ENCODE measurements at regions not wholly inside any gene's neighbourhood (a gene's known extent, or its start where the extent isn't known, plus 50 kb on each side); places are given as distances from the start of the nearest gene placed in this dataset.
"Not testable (repeated sequence)": the region's sequence is repeated elsewhere in the genome, so short reads cannot be mapped to it uniquely, and the experiment has no call there.

DNA sequence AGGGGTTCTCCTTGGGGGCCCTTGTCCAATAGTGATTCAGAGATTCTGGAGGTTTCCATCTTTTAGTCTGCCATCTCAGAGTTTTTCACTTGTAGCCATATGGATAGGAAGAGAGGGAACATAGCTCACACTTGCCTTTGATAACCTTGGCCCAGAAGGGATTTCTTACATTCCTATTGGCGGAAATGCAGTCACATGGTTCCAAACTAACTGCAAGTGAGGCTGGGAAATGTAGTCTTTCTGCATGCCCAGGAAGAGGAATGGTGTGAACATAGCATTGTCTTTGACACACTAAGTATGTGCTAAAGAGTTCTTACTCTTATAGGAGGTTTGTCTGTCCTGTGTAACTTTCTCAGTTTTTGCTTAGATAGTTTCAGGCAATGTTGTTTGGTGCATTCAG, 161.8 kb upstream of the OSBPL11 start:
- not testable (repeated sequence) for H3K36me3 ChIP-seq (ENCODE audit: control insufficient read depth, insufficient read depth, low read length); H3K27me3 ChIP-seq (ENCODE audit: control insufficient read depth, insufficient read depth, low read length); H3K4me3 ChIP-seq (ENCODE audit: low read depth, low read length); FAIRE-seq
- DNase-seq (ENCODE audit: low read depth): peak; percentile 35

DNA sequence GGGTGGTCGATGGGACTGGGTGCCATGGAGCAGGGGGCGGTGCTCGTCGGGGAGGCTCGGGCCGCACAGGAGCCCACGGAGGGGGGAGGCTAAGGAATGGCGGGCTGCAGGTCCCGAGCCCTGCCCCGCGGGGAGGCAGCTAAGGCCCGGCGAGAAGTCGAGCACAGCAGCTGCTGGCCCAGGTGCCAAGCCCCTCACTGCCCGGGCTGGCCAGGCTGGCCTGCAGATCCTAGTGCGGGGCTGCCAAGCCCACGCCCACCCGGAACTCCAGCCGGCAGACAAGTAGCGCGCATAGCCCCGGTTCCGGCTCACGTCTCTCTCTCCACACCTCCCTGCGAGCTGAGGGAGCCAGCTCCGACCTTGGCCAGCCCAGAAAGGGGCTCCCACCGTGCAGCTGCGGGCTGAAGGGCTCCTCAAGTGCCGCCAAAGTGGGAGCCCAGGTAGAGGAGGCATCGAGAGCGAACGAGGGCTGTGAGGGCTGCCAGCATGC, 163.4 kb upstream of the OSBPL11 start:
- H3K4me3 ChIP-seq (ENCODE audit: low read depth, low read length); H3K27me3 ChIP-seq (ENCODE audit: control insufficient read depth, insufficient read depth, low read length); H3K36me3 ChIP-seq (ENCODE audit: control insufficient read depth, insufficient read depth, low read length); DNase-seq (ENCODE audit: low read depth); FAIRE-seq: not testable (repeated sequence)

DNA sequence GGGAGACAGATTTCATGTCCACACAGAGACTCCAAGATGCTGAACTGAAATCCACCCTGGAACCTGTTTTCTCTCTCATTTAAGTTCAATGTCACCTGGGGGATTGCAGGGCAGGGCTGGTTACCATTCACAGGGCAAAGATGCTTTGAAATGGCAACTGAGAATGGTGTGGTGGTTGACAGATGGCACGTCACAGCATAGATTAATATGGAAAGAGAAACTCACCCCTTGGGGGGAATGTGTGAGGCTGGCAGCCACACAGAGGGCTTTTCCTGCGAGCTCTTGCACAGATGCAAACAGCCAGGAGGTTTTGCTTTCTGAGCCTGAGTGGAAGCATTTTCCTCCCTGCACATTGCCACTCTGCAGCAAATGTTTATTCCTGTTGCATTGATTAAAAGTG, 167.3 kb upstream of the OSBPL11 start:
- not testable (repeated sequence) for H3K4me3 ChIP-seq (ENCODE audit: low read depth, low read length); DNase-seq (ENCODE audit: low read depth); FAIRE-seq; H3K27me3 ChIP-seq (ENCODE audit: control insufficient read depth, insufficient read depth, low read length); H3K36me3 ChIP-seq (ENCODE audit: control insufficient read depth, insufficient read depth, low read length)

DNA sequence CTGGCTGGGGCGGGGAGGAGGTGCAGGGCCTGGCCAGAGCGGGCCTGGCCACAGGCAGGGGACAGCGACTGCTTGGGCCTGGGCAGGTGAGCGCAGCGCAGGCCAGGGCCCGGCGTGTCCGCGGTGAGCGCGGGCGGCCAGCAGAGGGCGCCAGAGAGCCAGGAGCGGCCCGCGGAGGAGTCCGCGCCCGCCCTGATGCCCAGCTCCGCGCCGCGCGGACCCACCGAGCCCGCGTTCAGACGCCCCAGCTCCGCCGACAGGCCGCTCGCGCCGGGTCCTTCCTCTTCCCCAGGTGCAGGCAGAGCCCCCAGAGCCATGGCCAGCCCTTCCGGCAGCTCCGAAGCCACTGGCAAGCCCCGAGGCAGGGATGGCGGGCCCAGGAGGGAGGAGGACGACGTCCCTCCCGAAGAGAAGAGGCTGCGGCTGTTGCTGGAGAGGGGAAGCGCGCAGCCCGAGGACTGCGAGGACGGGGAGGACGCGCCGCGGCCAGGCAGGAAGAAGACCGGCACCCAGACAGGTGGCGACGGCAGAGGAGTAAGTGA, 171.1 kb upstream of the OSBPL11 start:
- H3K36me3 ChIP-seq (ENCODE audit: control insufficient read depth, insufficient read depth, low read length); FAIRE-seq; H3K27me3 ChIP-seq (ENCODE audit: control insufficient read depth, insufficient read depth, low read length): not testable (repeated sequence)
- peak; percentile 15 for DNase-seq (ENCODE audit: low read depth)
- H3K4me3 ChIP-seq (ENCODE audit: low read depth, low read length): peak overlapping the region; percentile 43
- TF ChIP-seq, protein P1, sequence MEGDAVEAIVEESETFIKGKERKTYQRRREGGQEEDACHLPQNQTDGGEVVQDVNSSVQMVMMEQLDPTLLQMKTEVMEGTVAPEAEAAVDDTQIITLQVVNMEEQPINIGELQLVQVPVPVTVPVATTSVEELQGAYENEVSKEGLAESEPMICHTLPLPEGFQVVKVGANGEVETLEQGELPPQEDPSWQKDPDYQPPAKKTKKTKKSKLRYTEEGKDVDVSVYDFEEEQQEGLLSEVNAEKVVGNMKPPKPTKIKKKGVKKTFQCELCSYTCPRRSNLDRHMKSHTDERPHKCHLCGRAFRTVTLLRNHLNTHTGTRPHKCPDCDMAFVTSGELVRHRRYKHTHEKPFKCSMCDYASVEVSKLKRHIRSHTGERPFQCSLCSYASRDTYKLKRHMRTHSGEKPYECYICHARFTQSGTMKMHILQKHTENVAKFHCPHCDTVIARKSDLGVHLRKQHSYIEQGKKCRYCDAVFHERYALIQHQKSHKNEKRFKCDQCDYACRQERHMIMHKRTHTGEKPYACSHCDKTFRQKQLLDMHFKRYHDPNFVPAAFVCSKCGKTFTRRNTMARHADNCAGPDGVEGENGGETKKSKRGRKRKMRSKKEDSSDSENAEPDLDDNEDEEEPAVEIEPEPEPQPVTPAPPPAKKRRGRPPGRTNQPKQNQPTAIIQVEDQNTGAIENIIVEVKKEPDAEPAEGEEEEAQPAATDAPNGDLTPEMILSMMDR (IDR thresholded peaks at IDR 0.05; ENCODE audit: insufficient read depth, low read length, severe bottlenecking): peak; percentile 68

DNA sequence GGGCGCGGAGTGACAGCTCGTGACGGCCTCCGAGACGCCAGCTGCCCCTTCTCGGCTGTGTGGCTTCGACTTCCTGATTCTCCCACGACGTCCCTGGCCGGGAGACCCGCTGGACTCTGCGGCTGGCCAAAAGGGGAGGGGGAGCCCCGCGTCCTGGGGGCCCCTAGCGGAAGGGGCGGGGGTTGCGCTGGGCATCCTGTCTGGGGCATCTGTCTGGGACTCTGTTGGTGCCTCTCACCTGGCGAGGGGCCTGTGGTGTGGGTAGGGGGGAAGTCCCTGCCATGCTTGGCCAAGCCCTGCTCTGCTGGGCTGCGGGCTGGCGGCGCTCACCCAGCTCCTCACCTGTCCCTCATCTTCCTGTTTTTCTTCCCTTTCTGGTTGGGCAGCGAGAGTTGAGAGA, 171.6 kb upstream of the OSBPL11 start:
- H3K27me3 ChIP-seq (ENCODE audit: control insufficient read depth, insufficient read depth, low read length); DNase-seq (ENCODE audit: low read depth); H3K36me3 ChIP-seq (ENCODE audit: control insufficient read depth, insufficient read depth, low read length); FAIRE-seq: not testable (repeated sequence)
- H3K4me3 ChIP-seq (ENCODE audit: low read depth, low read length): peak overlapping the region; percentile 43

DNA sequence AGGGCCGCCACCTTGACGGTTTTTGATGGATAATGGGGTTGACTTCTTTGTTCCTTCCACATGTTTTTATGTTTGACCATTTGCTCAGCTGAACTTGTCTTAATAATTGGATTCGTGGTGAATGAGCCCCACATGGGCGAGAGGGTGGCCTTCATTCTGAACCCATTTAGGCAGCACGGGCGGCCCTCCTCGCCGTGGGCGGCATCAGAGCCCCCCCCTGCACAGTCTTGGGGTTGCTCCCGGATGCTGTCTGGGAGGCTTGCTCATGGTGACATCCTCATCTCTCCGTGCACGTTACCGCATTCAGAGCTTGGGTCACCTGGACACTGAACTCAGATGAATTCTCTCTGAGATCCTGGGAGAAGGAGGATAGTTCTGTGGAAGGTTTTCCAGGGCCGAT, 172.3 kb upstream of the OSBPL11 start:
- Histone ChIP-seq H3K36me3 (ENCODE audit: control insufficient read depth, insufficient read depth, low read length) (no peaks in the 10 kb centered on the region), H3K27me3 (ENCODE audit: control insufficient read depth, insufficient read depth, low read length) (peaks cover 5% of the 10 kb centered on the region), H3K4me3 (ENCODE audit: low read depth, low read length) (no peak overlapping the region)
- FAIRE-seq (no peak), DNase-seq (ENCODE audit: low read depth) (no peak)
- TF ChIP-seq, protein P1 (IDR thresholded peaks at IDR 0.05; ENCODE audit: insufficient read depth, low read length, severe bottlenecking): no peak

DNA sequence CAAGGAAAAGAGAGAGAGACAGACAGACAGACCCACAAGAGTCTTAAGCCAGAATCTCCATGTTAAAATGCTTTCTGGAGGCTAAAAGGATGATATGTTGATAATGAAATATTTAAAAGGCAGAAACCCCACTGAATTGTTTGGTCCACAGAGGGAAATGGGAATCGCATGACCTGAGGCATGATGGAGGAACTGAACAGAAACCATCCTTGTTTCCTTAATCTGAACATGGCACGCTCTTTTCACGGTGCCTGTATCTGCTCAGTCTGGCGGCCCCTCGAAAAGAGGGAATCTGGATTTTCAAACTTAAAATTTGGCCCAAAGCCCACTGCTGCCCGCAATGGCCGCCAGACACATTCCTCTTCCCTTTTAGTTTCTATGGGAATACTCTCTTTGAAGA, 173.5 kb upstream of the OSBPL11 start:
- FAIRE-seq; DNase-seq (ENCODE audit: low read depth); H3K27me3 ChIP-seq (ENCODE audit: control insufficient read depth, insufficient read depth, low read length); H3K36me3 ChIP-seq (ENCODE audit: control insufficient read depth, insufficient read depth, low read length); H3K4me3 ChIP-seq (ENCODE audit: low read depth, low read length): not testable (repeated sequence)

DNA sequence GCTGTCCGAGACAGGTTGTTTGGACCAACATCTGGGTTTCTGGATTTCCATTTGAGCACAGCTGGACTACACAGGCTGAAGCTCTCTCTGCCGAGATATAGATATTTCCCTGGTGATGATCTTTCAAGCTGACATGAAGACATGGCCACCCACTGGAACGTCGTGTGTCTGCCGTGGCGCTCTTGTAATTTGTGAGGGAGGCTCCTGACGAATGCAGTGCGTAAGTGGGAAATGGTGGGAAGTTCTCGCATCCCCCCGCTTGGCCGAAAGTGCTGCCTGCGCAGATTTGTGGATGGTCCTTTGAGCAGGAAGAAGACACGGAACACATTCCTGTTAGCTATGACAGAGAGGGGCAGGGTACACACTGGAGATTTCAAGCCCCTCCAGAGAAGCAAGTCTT, 176.2 kb upstream of the OSBPL11 start:
- not testable (repeated sequence) for FAIRE-seq; H3K36me3 ChIP-seq (ENCODE audit: control insufficient read depth, insufficient read depth, low read length); DNase-seq (ENCODE audit: low read depth); H3K27me3 ChIP-seq (ENCODE audit: control insufficient read depth, insufficient read depth, low read length); H3K4me3 ChIP-seq (ENCODE audit: low read depth, low read length)

DNA sequence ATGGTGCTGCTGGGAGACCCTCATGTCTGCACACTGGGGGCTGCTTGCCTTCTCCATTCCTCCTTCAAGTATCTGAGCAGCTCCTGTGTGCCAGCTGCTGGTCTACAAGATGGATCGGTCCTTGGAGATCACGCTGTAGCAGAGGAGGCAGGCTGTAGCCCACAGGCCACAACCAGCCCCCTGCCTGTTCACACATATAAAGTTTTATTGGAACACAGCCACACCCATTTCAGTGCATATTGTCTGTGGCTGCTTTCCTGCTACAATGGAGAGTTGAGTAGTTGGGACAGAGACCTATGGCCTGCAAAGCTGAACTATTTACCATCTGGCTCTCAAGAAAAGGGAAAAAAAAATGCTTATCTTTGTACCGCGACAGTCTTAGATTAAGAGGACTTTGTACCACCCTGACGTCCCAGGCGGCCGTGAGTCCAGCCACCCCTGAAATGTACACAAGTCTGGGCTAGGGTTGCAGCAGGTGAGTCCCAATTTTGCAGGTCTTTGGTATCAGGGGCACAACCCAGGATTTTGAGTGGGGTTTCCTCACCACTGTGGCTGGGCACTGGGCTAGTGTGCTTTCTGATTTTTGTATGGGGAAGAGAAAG, 179.2 kb upstream of the OSBPL11 start:
- H3K27me3 ChIP-seq (ENCODE audit: control insufficient read depth, insufficient read depth, low read length); DNase-seq (ENCODE audit: low read depth); FAIRE-seq; H3K4me3 ChIP-seq (ENCODE audit: low read depth, low read length); H3K36me3 ChIP-seq (ENCODE audit: control insufficient read depth, insufficient read depth, low read length): not testable (repeated sequence)

DNA sequence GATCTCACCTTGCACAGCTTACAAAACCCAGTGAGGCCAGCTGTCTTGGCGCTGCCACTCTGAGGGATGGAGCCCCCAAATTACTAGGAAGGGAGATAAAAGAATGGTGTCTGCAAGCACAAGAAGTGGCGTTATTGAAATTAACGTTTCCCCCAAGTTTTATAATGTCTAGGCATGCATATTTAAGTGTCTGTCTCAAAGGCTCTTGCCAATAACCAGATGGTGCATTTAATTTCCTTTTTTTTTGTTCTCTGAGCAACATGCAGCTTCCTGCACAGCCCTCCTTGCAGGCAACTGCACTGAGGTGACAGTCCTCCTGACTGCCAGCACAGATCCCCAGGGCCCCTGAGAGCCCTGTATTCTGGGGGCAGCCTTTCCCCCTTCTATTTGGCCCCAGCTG, 179.8 kb upstream of the OSBPL11 start:
- H3K4me3 ChIP-seq (ENCODE audit: low read depth, low read length); FAIRE-seq; H3K36me3 ChIP-seq (ENCODE audit: control insufficient read depth, insufficient read depth, low read length); DNase-seq (ENCODE audit: low read depth); H3K27me3 ChIP-seq (ENCODE audit: control insufficient read depth, insufficient read depth, low read length): not testable (repeated sequence)

DNA sequence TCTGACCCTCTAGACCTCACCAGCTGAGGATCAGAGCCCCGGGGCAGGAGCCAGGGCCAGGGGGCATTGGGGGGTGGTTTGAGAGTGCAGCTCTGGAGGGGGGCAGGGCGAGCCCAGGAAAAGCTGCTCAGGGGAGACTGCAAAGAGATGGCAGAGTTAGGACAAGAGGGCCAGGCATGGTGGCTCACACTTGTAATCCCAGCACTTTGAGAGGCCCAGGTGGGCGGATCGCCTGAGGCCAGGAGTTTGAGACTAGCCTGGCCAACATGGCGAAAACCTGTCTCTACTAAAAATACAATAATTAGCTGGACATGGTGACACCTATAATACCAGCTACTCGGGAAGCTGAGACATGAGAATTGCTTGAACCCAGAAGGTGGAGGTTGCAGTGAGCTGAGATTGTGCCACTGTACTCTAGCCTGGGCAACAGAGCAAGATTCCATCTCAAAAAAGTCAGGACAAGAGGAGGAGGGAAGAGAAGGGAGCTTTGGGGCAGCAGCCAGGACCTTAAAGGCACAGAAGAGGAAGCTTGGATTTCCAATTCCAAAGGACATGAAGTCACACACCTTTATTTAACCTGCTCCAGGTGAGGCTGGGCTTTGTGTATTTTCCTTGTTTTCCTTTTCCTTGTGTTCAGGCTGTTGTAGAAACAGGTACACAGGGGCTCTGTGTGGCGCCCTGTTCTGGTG, 180.5 kb upstream of the OSBPL11 start:
- H3K27me3 ChIP-seq (ENCODE audit: control insufficient read depth, insufficient read depth, low read length); H3K4me3 ChIP-seq (ENCODE audit: low read depth, low read length); FAIRE-seq; H3K36me3 ChIP-seq (ENCODE audit: control insufficient read depth, insufficient read depth, low read length); DNase-seq (ENCODE audit: low read depth): not testable (repeated sequence)

DNA sequence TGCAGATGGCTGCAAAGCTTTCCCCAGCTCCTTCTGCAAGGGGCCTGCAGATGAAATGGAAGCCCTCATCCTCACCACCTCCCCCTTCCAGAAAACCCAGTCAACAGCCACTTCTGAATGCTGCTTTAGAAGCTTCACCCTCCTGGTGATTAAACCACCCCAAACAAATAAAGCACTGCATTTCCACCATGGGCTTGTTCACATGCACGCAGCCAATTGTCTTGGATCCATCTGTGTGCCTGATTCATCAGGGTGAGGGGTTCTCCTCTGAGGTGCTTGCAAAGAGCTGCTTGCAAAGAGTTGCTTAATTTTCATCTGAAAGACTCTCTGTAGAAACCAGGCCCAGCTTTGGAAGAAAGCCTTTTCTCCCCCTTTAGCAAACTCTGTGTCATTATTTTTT, 184.0 kb upstream of the OSBPL11 start:
- FAIRE-seq; H3K27me3 ChIP-seq (ENCODE audit: control insufficient read depth, insufficient read depth, low read length); H3K4me3 ChIP-seq (ENCODE audit: low read depth, low read length); H3K36me3 ChIP-seq (ENCODE audit: control insufficient read depth, insufficient read depth, low read length); DNase-seq (ENCODE audit: low read depth): not testable (repeated sequence)
